GM12801 (cell line): ENCODE measurements at regions not wholly inside any gene's neighbourhood (a gene's known extent, or its start where the extent isn't known, plus 50 kb on each side); places are given as distances from the start of the nearest gene placed in this dataset.

Experiments used
- CTCF ChIP-seq: IDR thresholded peaks from one replicate; pipeline ENCODE4 v1.5.1; 2011; ENCODE audit warnings: control low read depth; ENCODE audit not compliant: insufficient read length; ENCODE audit errors: extremely low read depth

DNA sequence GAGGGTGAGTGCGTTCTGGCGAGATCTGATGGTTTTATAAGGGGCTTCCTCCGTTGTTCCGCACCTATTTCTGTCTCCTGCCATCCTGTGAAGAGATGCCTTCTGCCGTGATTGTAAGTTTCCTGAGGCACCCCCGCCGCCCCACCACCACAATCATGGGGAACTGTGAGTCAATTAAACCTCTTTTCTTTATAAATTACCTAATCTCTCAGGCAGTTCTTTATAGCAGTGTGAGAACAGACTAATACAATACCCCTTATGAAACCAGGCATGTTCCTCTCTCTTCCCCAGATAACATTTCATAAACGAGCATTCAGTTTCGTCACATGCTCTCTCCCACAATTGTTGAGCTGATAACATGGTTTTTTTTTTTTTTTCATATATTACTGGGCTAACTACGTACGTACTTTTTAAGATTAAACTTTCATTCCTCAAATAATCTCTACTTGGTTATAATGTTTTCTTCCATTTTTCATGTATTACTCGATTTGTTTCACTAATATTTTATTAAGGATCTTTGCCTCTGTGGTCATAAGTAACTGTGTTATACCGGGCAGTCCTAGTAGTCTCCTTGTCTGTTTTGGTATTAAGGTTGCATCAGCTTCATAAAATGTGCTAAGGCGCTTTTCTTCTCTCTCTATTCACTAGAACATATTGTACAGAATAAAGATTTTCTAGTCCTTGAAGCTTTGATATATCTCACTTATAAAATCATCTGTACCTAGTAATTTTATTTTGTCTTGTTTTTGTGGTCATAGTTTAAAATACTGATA lies 64.9 kb upstream of the MVB12B start:
- no peak for TF ChIP-seq CTCF

- no peak for TF ChIP-seq CTCF
Measured at GRCh38 chr9:126262738-126263137, 63.9 kb upstream of the MVB12B start.

GRCh38 chr9:126270556-126270955 lies 56.1 kb upstream of the MVB12B start:
- no peak for TF ChIP-seq CTCF

GRCh38 chr9:126275386-126276001 lies 51.1 kb upstream of the MVB12B start:
- TF ChIP-seq CTCF = no peak

DNA sequence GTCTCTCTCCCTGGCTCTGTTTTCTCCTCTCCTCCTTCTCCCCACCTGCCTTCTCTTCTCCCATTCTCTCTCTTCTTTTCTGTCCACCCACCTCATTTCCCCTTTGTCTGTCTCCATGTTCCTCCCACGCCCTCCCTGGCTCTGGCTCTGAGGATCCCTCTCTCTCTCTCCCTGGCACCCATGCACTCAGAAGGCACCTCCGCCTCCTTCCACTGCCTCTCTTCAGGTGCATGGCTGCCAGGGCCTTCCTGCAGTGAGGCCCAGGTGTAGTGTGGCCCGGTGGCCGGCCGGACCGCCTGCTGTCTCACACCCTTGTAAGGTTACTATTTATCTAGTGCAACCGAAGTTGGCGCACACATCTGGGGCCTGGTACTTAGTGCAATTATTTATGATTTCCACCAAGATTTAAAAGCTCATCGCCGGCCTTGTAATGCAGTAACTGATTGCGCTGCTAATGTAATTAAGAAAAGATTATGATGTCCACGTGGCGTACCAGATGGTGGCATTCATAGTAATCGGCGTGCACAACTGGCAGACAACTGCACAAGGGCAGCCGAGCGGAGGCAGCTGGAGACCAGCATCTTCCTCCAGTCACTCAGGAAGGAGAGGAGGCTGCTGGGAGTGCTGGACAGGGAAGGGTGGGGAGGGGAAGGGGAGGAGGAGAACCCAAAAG lies 50.4 kb upstream of the MVB12B start:
- no peak for TF ChIP-seq CTCF
